AML-193 (cell line): ENCODE measurements at regions not wholly inside any gene's neighbourhood (a gene's known extent, or its start where the extent isn't known, plus 50 kb on each side); places are given as distances from the start of the nearest gene placed in this dataset.

Source experiments
- DNase-seq, 2 experiments: peaks; one replicate each; lab custom pipeline; 2025; lab: John Stamatoyannopoulos, UW

- no peak for DNase-seq
Observed at GRCh38 chr2:6417050-6417449, 448.7 kb downstream of the CMPK2 start.

- DNase-seq: no peak
Observed at GRCh38 chr2:6418291-6418690, 447.4 kb downstream of the CMPK2 start.

GRCh38 chr2:6421138-6421730 lies 444.5 kb downstream of the CMPK2 start:
- DNase-seq: no peak

- DNase-seq: no peak
Observed at GRCh38 chr2:6421888-6422287, 443.8 kb downstream of the CMPK2 start.

- DNase-seq: no peak
Observed at GRCh38 chr2:6423157-6423556, 442.6 kb downstream of the CMPK2 start.

- DNase-seq: no peak
Observed at GRCh38 chr2:6423944-6424343, 441.8 kb downstream of the CMPK2 start.

- DNase-seq: no peak
Observed at GRCh38 chr2:6425032-6425431, 440.7 kb downstream of the CMPK2 start.

GRCh38 chr2:6429210-6429986 lies 436.3 kb downstream of the CMPK2 start:
- DNase-seq: no peak

- DNase-seq: no peak
Observed at GRCh38 chr2:6434438-6434837, 431.3 kb downstream of the CMPK2 start.

- no peak for DNase-seq
Observed at GRCh38 chr2:6441800-6442199, 423.9 kb downstream of the CMPK2 start.

GRCh38 chr2:6442252-6442985 lies 423.3 kb downstream of the CMPK2 start:
- DNase-seq: no peak

GRCh38 chr2:6443061-6443823 lies 422.5 kb downstream of the CMPK2 start:
- DNase-seq: no peak

- no peak for DNase-seq
Observed at GRCh38 chr2:6444514-6444913, 421.2 kb downstream of the CMPK2 start.

- DNase-seq: no peak
Observed at GRCh38 chr2:6445156-6445555, 420.6 kb downstream of the CMPK2 start.

- DNase-seq: no peak
Observed at GRCh38 chr2:6446938-6447608, 418.6 kb downstream of the CMPK2 start.

GRCh38 chr2:6448893-6449292 lies 416.8 kb downstream of the CMPK2 start:
- no peak for DNase-seq

GRCh38 chr2:6449343-6449742 lies 416.4 kb downstream of the CMPK2 start:
- no peak for DNase-seq

GRCh38 chr2:6452702-6453481 lies 412.8 kb downstream of the CMPK2 start:
- no peak for DNase-seq

- no peak for DNase-seq
Observed at GRCh38 chr2:6454286-6454990, 411.3 kb downstream of the CMPK2 start.

- DNase-seq: no peak
Observed at GRCh38 chr2:6459138-6459537, 406.6 kb downstream of the CMPK2 start.
